HEK293 (cell line): ENCODE measurements at regions not wholly inside any gene's neighbourhood (a gene's known extent, or its start where the extent isn't known, plus 50 kb on each side); places are given as distances from the start of the nearest gene placed in this dataset.

Experiments
- CTCF ChIA-PET: fragments of 350-600 bp; formaldehyde crosslinking; extraction: SDS; loops from one replicate; lab custom pipeline; 2021; ENCODE audit warnings: antibody characterized with exemption; lab: Yijun Ruan, JAX
- POLR2A ChIA-PET: fragments of 300-600 bp; formaldehyde crosslinking; extraction: SDS; loops from one replicate; lab custom pipeline; 2020; ENCODE audit warnings: antibody characterized with exemption, inconsistent platforms; lab: Yijun Ruan, JAX
- H3K27ac ChIP-seq: fragments of 200-500 bp; sonication (Bioruptor generic); 2 replicates; pipeline ENCODE4 v1.5.1; 2014; ENCODE audit warnings: low read depth, low read length, control low read depth, inconsistent platforms; ENCODE audit errors: extremely low read depth
- H3K36me3 ChIP-seq, 2 experiments: fragments of 200-500 bp in 1 of 2; sonication (Bioruptor generic) in 1 of 2; 1 replicate in 1 of 2; 2 replicates in 1 of 2; pipeline ENCODE4 v1.5.1; 2014 to 2017; ENCODE audit warnings: inconsistent platforms in 2 of 2, low read length in 2 of 2; ENCODE audit not compliant: control insufficient read depth in 2 of 2, insufficient read depth in 1 of 2
- H3K4me1 ChIP-seq: fragments of 200-500 bp; sonication (Bioruptor generic); 2 replicates; pipeline ENCODE4 v1.5.1; 2014; ENCODE audit warnings: mild to moderate bottlenecking, low read length, inconsistent platforms; ENCODE audit not compliant: control insufficient read depth, insufficient read depth
- H3K4me3 ChIP-seq: 2 replicates; pipeline ENCODE4 v1.5.1; 2011; ENCODE audit warnings: low read depth, mild to moderate bottlenecking, control low read depth, low read length, moderate library complexity
- H3K9me3 ChIP-seq: fragments of 200-500 bp; sonication (Bioruptor generic); 2 replicates; pipeline ENCODE4 v1.5.1; 2014; ENCODE audit warnings: low read depth, low read length, inconsistent platforms; ENCODE audit not compliant: control insufficient read depth, insufficient read depth
- OSR2 ChIP-seq: fragments of 450-650 bp; formaldehyde crosslinking; IDR thresholded peaks from 2 replicates; pipeline ENCODE4 v1.5.1; 2016; ENCODE audit warnings: missing biosample characterization, missing genetic modification characterization
- SCRT2 ChIP-seq: fragments of 450-650 bp; formaldehyde crosslinking; IDR thresholded peaks from 2 replicates; pipeline ENCODE4 v1.5.1; 2016; ENCODE audit warnings: missing biosample characterization, missing genetic modification characterization
- TCF7L2 ChIP-seq: IDR thresholded peaks from 2 replicates; pipeline ENCODE4 v1.6.1; 2011; ENCODE audit warnings: low read depth, mild to moderate bottlenecking, inconsistent platforms, low read length, moderate library complexity, borderline replicate concordance
- TRIM28 ChIP-seq: IDR thresholded peaks from 2 replicates; pipeline ENCODE4 v1.6.1; 2011; ENCODE audit warnings: low read length, control low read depth, borderline replicate concordance
- ZBTB1 ChIP-seq: fragments of 450-650 bp; formaldehyde crosslinking; IDR thresholded peaks from 2 replicates; pipeline ENCODE4 v1.5.1; 2016; ENCODE audit warnings: missing biosample characterization, missing genetic modification characterization
- ZBTB17 ChIP-seq: fragments of 450-650 bp; formaldehyde crosslinking; IDR thresholded peaks from 2 replicates; pipeline ENCODE4 v1.5.1; 2016; ENCODE audit warnings: missing biosample characterization, missing genetic modification characterization
- ZFP69B ChIP-seq: fragments of 450-650 bp; formaldehyde crosslinking; IDR thresholded peaks from 2 replicates; pipeline ENCODE4 v1.5.1; 2016; ENCODE audit warnings: missing biosample characterization, missing genetic modification characterization
- ZNF146 ChIP-seq: fragments of 450-650 bp; formaldehyde crosslinking; IDR thresholded peaks from 2 replicates; pipeline ENCODE4 v1.5.1; 2016; ENCODE audit warnings: missing biosample characterization, missing genetic modification characterization
- ZNF221 ChIP-seq: fragments of 450-650 bp; formaldehyde crosslinking; IDR thresholded peaks from 2 replicates; pipeline ENCODE4 v1.5.1; 2017; ENCODE audit warnings: missing biosample characterization, missing genetic modification characterization, borderline replicate concordance
- ZNF292 ChIP-seq: fragments of 450-650 bp; formaldehyde crosslinking; IDR thresholded peaks from 2 replicates; pipeline ENCODE4 v1.5.1; 2016; ENCODE audit warnings: low read depth, missing biosample characterization, missing genetic modification characterization, borderline replicate concordance
- ZNF311 ChIP-seq: fragments of 450-650 bp; formaldehyde crosslinking; IDR thresholded peaks from 2 replicates; pipeline ENCODE4 v1.5.1; 2017; ENCODE audit warnings: missing biosample characterization, missing genetic modification characterization, borderline replicate concordance
- ZNF610 ChIP-seq: fragments of 450-650 bp; formaldehyde crosslinking; IDR thresholded peaks from 2 replicates; pipeline ENCODE4 v1.5.1; 2016; ENCODE audit warnings: missing biosample characterization, missing genetic modification characterization, borderline replicate concordance
- TF ChIP-seq, protein P1 (sequence below): fragments of 450-650 bp; formaldehyde crosslinking; IDR thresholded peaks from 2 replicates; pipeline ENCODE4 v1.5.1; 2017; ENCODE audit warnings: missing biosample characterization, missing genetic modification characterization
- TF ChIP-seq, protein P2 (sequence below): fragments of 450-650 bp; formaldehyde crosslinking; IDR thresholded peaks from 2 replicates; pipeline ENCODE4 v1.5.1; 2017; ENCODE audit warnings: missing biosample characterization, missing genetic modification characterization
- TF ChIP-seq, protein P3 (sequence below): fragments of 450-650 bp; formaldehyde crosslinking; IDR thresholded peaks from 2 replicates; pipeline ENCODE4 v1.5.1; 2017; ENCODE audit warnings: missing biosample characterization, missing genetic modification characterization
- TF ChIP-seq, protein P4 (sequence below): fragments of 450-650 bp; formaldehyde crosslinking; conservative IDR thresholded peaks from 2 replicates; pipeline ENCODE4 v1.5.1; 2016; ENCODE audit warnings: low read depth, missing biosample characterization, missing genetic modification characterization
- TF ChIP-seq, protein P5 (sequence below): fragments of 450-650 bp; formaldehyde crosslinking; IDR thresholded peaks from 2 replicates; pipeline ENCODE4 v1.5.1; 2016; ENCODE audit warnings: missing biosample characterization, missing genetic modification characterization
- TF ChIP-seq, protein P6 (sequence below): fragments of 450-650 bp; formaldehyde crosslinking; conservative IDR thresholded peaks from 2 replicates; pipeline ENCODE4 v1.5.1; 2016; ENCODE audit warnings: low read depth, missing biosample characterization, missing genetic modification characterization

DNA sequence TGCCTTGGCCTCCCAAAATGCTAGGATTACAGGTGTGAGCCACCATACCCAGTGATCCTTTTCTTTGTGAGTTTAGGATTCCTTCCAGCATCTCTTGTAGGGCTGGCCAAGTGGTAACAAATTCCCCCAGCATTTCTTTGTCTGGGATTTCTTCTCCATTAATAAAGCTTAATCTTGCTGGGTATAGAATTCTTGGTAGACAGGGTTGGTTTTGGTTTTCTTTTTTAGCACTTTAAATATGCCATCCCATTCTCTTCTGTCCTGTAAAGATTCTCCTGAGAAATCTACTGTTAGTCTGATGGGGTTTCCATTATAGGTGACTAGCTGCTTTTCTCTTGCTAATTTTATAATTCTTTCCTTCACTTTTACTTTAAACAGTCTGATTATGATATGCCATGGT lies 173.0 kb upstream of the TOM1L1 start (continued):
- TF ChIP-seq, protein P1, sequence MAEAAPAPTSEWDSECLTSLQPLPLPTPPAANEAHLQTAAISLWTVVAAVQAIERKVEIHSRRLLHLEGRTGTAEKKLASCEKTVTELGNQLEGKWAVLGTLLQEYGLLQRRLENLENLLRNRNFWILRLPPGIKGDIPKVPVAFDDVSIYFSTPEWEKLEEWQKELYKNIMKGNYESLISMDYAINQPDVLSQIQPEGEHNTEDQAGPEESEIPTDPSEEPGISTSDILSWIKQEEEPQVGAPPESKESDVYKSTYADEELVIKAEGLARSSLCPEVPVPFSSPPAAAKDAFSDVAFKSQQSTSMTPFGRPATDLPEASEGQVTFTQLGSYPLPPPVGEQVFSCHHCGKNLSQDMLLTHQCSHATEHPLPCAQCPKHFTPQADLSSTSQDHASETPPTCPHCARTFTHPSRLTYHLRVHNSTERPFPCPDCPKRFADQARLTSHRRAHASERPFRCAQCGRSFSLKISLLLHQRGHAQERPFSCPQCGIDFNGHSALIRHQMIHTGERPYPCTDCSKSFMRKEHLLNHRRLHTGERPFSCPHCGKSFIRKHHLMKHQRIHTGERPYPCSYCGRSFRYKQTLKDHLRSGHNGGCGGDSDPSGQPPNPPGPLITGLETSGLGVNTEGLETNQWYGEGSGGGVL (tag by site-specific recombination) = no peak
- TF ChIP-seq, protein P2, sequence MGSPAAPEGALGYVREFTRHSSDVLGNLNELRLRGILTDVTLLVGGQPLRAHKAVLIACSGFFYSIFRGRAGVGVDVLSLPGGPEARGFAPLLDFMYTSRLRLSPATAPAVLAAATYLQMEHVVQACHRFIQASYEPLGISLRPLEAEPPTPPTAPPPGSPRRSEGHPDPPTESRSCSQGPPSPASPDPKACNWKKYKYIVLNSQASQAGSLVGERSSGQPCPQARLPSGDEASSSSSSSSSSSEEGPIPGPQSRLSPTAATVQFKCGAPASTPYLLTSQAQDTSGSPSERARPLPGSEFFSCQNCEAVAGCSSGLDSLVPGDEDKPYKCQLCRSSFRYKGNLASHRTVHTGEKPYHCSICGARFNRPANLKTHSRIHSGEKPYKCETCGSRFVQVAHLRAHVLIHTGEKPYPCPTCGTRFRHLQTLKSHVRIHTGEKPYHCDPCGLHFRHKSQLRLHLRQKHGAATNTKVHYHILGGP (tag by site-specific recombination) = no peak
- TF ChIP-seq ZNF221 (tag by site-specific recombination) (no peak), TRIM28 (peak; percentile 12; the same call in 1 of the 2 replicates), ZBTB1 (tag by site-specific recombination) (no peak), ZNF610 (tag by site-specific recombination) (no peak), ZNF292 (tag by site-specific recombination) (no peak)
- TF ChIP-seq, protein P3, sequence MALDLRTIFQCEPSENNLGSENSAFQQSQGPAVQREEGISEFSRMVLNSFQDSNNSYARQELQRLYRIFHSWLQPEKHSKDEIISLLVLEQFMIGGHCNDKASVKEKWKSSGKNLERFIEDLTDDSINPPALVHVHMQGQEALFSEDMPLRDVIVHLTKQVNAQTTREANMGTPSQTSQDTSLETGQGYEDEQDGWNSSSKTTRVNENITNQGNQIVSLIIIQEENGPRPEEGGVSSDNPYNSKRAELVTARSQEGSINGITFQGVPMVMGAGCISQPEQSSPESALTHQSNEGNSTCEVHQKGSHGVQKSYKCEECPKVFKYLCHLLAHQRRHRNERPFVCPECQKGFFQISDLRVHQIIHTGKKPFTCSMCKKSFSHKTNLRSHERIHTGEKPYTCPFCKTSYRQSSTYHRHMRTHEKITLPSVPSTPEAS = no peak

DNA sequence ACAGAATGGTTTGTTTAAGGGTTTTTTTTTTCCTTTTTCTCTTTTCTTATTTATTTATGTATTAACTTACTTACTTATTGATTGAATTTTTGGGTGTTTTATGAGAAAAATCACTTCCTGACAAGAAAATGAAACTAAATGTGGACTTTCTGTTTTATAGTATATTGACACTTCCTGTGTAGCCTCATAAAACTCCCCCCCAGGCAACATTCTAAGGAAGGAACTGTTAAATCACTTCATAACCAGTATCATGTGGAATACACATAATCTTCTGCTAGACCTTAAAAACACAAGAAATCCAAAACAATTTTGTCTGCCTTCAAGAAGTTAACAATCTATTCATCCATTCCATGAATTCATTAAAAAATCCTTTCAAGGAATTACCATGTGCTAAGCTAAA lies 164.1 kb upstream of the TOM1L1 start:
- CTCF ChIA-PET = no interaction called here
- H3K9me3 ChIP-seq = no peaks in the 10 kb centered on the region
- TF ChIP-seq OSR2 (tag by site-specific recombination) = no peak
- TF ChIP-seq, protein P4, sequence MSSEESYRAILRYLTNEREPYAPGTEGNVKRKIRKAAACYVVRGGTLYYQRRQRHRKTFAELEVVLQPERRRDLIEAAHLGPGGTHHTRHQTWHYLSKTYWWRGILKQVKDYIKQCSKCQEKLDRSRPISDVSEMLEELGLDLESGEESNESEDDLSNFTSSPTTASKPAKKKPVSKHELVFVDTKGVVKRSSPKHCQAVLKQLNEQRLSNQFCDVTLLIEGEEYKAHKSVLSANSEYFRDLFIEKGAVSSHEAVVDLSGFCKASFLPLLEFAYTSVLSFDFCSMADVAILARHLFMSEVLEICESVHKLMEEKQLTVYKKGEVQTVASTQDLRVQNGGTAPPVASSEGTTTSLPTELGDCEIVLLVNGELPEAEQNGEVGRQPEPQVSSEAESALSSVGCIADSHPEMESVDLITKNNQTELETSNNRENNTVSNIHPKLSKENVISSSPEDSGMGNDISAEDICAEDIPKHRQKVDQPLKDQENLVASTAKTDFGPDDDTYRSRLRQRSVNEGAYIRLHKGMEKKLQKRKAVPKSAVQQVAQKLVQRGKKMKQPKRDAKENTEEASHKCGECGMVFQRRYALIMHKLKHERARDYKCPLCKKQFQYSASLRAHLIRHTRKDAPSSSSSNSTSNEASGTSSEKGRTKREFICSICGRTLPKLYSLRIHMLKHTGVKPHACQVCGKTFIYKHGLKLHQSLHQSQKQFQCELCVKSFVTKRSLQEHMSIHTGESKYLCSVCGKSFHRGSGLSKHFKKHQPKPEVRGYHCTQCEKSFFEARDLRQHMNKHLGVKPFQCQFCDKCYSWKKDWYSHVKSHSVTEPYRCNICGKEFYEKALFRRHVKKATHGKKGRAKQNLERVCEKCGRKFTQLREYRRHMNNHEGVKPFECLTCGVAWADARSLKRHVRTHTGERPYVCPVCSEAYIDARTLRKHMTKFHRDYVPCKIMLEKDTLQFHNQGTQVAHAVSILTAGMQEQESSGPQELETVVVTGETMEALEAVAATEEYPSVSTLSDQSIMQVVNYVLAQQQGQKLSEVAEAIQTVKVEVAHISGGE (tag by site-specific recombination) = 0 out of 2 replicates have a peak, but pooled peaks have one; percentile 31
- TF ChIP-seq, all 188 proteins: peak for 1
- H3K4me1 ChIP-seq = no peaks in the 10 kb centered on the region
- no peak overlapping the region for H3K27ac ChIP-seq
- no peak overlapping the region for H3K4me3 ChIP-seq
- no peaks in the 10 kb centered on the region for H3K36me3 ChIP-seq
- POLR2A ChIA-PET = no interaction called here

DNA sequence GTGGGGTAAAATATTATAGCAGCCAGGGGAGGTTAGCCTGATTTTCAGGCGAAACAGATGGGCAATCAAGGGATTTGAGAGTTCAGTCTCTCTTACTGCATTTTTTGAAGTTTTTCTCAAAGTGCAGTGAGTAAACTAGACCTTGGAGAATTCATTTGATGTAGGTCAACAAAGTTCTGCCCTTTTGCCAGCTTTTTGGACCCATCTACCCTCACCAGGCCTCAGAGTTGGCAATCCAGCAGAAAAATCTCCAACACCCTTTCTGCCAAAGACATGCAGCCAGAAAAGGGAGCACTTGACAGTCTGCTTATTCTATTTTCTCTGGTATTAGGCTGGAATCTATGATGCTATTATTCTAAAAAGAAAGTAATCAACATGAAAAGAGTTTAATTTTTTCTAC lies 162.2 kb upstream of the TOM1L1 start:
- ChIA-PET CTCF (no interaction called here), POLR2A (no interaction called here)
- no peaks in the 10 kb centered on the region for H3K4me1 ChIP-seq
- H3K4me3 ChIP-seq = no peak overlapping the region
- H3K9me3 ChIP-seq = no peaks in the 10 kb centered on the region
- H3K36me3 ChIP-seq = no peaks in the 10 kb centered on the region
- H3K27ac ChIP-seq = no peak overlapping the region
- TF ChIP-seq SCRT2 (tag by site-specific recombination) (no peak), TCF7L2 (no peak), ZBTB17 (tag by site-specific recombination) (no peak), ZNF311 (tag by site-specific recombination) (no peak), ZNF610 (tag by site-specific recombination) (no peak), ZFP69B (tag by site-specific recombination) (no peak), ZNF146 (tag by site-specific recombination) (no peak)
- TF ChIP-seq, protein P5, sequence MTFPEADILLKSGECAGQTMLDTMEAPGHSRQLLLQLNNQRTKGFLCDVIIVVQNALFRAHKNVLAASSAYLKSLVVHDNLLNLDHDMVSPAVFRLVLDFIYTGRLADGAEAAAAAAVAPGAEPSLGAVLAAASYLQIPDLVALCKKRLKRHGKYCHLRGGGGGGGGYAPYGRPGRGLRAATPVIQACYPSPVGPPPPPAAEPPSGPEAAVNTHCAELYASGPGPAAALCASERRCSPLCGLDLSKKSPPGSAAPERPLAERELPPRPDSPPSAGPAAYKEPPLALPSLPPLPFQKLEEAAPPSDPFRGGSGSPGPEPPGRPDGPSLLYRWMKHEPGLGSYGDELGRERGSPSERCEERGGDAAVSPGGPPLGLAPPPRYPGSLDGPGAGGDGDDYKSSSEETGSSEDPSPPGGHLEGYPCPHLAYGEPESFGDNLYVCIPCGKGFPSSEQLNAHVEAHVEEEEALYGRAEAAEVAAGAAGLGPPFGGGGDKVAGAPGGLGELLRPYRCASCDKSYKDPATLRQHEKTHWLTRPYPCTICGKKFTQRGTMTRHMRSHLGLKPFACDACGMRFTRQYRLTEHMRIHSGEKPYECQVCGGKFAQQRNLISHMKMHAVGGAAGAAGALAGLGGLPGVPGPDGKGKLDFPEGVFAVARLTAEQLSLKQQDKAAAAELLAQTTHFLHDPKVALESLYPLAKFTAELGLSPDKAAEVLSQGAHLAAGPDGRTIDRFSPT (tag by site-specific recombination) = no peak
- TF ChIP-seq, protein P6, sequence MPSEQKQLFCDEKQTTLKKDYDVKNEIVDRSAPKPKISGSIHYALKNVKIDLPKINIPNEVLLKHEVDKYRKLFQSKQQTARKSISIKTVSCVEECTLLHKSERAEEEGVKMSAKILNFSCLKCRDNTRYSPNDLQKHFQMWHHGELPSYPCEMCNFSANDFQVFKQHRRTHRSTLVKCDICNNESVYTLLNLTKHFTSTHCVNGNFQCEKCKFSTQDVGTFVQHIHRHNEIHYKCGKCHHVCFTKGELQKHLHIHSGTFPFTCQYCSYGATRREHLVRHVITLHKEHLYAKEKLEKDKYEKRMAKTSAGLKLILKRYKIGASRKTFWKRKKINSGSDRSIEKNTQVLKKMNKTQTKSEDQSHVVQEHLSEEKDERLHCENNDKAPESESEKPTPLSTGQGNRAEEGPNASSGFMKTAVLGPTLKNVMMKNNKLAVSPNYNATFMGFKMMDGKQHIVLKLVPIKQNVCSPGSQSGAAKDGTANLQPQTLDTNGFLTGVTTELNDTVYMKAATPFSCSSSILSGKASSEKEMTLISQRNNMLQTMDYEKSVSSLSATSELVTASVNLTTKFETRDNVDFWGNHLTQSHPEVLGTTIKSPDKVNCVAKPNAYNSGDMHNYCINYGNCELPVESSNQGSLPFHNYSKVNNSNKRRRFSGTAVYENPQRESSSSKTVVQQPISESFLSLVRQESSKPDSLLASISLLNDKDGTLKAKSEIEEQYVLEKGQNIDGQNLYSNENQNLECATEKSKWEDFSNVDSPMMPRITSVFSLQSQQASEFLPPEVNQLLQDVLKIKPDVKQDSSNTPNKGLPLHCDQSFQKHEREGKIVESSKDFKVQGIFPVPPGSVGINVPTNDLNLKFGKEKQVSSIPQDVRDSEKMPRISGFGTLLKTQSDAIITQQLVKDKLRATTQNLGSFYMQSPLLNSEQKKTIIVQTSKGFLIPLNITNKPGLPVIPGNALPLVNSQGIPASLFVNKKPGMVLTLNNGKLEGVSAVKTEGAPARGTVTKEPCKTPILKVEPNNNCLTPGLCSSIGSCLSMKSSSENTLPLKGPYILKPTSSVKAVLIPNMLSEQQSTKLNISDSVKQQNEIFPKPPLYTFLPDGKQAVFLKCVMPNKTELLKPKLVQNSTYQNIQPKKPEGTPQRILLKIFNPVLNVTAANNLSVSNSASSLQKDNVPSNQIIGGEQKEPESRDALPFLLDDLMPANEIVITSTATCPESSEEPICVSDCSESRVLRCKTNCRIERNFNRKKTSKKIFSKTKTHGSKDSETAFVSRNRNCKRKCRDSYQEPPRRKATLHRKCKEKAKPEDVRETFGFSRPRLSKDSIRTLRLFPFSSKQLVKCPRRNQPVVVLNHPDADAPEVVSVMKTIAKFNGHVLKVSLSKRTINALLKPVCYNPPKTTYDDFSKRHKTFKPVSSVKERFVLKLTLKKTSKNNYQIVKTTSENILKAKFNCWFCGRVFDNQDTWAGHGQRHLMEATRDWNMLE (tag by site-specific recombination) = no peak
